ENCODE measurements at regions not wholly inside any gene's neighbourhood (a gene's known extent, or its start where the extent isn't known, plus 50 kb on each side); places are given as distances from the start of the nearest gene placed in this dataset.

DNA sequence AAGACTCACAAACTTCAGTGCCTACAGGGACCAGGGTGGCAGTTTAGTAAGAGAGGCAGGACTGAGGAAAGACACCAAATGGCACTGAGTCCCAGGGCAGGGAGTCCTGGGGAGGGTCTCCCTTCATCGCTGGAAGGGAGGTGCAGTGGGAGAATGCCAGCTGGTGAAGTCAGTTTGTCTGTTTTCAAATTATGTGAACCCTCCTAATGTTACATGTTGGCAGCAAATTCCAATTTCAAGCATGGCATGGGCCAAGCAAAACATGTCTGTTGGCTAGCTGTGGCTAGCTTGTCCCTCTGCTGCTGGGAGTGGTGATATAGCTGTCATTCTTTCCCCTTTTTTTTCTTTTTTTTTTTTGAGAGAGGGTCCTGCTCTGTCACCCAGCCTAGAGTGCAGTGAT, 55.9 kb upstream of the HAAO start:
- CTCF ChIA-PET: interaction anchor here (0.6 kb wide), 1 partner anchor 14 kb away, joined by 4 read pairs; no protein-coding TSS in a partner anchor

DNA sequence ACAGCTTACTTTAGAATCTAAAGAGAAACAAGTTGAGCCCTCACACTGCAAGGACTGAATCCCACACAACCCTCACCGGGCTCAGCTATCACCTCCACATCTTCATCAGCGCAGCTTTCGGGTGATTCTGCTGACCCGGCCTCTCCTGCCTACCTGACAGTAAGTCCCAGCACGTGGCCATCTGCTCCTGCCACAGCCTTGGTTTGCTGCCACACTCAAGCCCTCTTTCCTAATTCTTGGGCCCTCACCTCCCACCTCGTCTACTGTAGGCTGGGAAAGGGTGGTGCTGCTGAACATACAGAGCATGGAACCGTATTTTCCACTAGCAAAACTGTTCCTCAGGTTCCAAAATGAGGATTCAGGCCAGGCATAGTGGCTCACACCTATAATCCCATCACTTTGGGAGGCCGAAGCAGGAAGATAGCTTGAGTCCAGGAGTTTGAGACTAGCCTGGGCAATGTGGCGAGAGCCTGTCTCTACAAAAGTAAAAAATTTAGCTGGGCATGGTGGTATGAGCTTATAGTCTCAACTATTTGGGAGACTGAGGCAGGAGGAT, 55.3 kb upstream of the HAAO start:
- ChIA-PET POLR2A (ENCODE audit: low non-redundant PET) (no interaction called here), CTCF (no interaction called here)
- no peak for DNase-seq (ENCODE audit: low spot score)
- TF ChIP-seq, protein P1, sequence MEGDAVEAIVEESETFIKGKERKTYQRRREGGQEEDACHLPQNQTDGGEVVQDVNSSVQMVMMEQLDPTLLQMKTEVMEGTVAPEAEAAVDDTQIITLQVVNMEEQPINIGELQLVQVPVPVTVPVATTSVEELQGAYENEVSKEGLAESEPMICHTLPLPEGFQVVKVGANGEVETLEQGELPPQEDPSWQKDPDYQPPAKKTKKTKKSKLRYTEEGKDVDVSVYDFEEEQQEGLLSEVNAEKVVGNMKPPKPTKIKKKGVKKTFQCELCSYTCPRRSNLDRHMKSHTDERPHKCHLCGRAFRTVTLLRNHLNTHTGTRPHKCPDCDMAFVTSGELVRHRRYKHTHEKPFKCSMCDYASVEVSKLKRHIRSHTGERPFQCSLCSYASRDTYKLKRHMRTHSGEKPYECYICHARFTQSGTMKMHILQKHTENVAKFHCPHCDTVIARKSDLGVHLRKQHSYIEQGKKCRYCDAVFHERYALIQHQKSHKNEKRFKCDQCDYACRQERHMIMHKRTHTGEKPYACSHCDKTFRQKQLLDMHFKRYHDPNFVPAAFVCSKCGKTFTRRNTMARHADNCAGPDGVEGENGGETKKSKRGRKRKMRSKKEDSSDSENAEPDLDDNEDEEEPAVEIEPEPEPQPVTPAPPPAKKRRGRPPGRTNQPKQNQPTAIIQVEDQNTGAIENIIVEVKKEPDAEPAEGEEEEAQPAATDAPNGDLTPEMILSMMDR (conservative IDR thresholded peaks at IDR 0.05; ENCODE audit: low read depth): no peak
- H3K27ac ChIP-seq: no peak overlapping the region

More for the DNA sequence above, 55.9 kb upstream of the HAAO start:
- no peak for DNase-seq (ENCODE audit: low spot score)
- TF ChIP-seq, protein P1 (conservative IDR thresholded peaks at IDR 0.05; ENCODE audit: low read depth): no peak
- POLR2A ChIA-PET (ENCODE audit: low non-redundant PET): no interaction called here
- no peak overlapping the region for H3K27ac ChIP-seq

DNA sequence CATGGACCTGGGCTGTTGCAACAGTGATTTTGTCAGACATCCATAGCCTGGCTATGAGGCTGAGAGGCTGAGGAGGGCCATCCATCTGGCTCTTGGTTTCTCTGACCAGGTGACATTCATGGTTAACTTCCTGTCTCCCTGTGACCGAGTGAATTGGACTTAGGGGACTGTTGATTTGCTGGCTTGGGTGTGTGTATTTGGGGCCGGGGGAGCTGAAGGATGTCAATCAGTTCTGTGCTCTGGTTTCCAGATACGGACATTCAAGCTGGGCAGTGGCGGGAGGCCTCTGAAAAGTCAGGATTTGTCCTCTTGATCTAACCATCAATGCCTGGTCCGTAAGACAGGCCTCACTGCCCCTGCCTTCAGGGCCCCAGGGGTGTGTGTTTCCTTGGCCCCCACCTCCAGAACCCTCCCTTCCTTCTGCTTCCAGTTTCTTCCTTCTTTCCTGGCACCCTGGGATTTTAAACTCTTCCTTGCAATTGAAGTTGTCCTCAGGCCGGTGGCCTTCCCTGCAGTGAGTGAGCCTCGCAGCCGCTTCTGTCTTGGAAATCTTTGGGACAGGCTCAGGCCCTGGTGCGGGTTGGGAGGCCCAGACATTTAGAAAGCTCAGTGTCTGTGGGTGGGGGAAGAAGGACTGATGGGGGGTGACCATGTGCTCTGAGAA, 54.7 kb upstream of the HAAO start:
- TF ChIP-seq, protein P1 (conservative IDR thresholded peaks at IDR 0.05; ENCODE audit: low read depth): no peak
- ChIA-PET POLR2A (ENCODE audit: low non-redundant PET) (no interaction called here), CTCF (interaction anchor here (0.7 kb wide), 1 partner anchor 130 kb away, joined by 3 read pairs; no protein-coding TSS in a partner anchor)
- H3K27ac ChIP-seq: no peak overlapping the region
- no peak for DNase-seq (ENCODE audit: low spot score)

DNA sequence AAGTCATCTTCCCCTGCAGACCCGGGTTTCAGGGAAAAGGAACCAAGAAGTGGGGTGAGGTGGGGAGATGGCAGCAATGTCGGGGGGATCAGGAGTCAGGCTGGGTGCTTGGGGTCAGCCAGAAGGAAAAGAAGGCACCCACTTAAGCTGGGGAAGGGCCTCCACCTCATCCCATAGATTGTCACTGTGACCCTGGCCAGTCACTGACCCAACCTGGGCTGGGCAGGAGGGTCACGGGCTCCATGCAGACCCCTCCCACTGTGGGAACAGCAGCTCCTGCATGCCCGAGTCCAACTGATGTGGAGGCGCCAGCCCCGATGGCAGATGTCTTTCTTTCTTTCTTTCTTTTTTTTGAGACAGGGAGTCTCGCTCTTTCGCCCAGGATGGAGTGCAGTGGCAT, 53.6 kb upstream of the HAAO start:
- DNase-seq (ENCODE audit: low spot score): no peak
- TF ChIP-seq, protein P1 (conservative IDR thresholded peaks at IDR 0.05; ENCODE audit: low read depth): no peak
- no peak overlapping the region for H3K27ac ChIP-seq
- CTCF ChIA-PET: interaction anchor here (0.9 kb wide), 1 partner anchor 17 kb away, joined by 5 read pairs; no protein-coding TSS in a partner anchor
- POLR2A ChIA-PET (ENCODE audit: low non-redundant PET): no interaction called here

DNA sequence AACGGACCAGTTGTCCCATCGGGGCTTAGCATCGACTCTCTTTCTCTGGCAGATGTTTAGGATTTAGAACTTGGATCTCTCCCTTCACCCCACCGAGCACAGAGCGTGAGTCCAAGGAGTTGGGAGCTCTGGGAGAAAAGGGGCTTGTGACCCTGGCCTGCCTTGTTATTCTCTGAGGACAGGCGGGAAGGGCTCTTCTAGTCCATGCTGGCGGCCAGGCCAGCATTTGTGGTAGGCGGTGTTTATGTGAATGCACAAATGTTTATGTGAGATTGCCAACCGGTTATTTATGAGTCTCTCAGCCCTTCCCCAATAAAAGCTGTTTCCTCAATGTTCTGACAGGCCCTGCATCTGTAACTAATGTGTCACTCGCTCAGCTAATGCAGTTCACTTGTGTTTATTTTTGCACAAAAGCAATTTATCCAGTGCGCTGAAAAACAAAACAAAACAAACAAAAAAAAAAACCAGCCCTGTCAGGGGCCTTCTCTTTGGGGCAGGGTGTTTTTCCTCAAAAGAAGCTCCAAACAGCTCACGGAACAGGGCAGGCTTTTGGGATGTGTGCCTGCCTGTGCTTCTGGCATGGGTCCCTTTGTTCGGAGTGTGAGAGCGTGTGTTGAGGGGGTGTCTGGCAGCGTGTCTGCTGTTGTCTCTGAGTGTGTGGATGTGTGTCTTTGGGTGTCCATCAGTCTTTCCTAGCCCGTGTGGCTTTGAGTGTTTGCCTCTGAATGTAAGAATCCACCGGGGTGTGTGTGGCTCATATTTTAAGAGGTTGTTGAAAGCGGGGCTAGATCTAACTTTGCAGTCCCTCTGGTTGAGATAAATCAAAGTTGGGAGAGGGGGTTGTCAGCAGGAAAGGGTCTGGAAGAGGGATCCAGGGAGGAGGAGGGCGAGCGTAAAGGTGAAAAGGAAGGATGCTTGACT, 52.8 kb upstream of the HAAO start:
- TF ChIP-seq, protein P1 (conservative IDR thresholded peaks at IDR 0.05; ENCODE audit: low read depth): no peak
- POLR2A ChIA-PET (ENCODE audit: low non-redundant PET): no interaction called here
- DNase-seq (ENCODE audit: low spot score): no peak
- no peak overlapping the region; the same call in 1 of the 2 replicates for H3K27ac ChIP-seq
- CTCF ChIA-PET: interaction anchor here (0.9 kb wide), 1 partner anchor 17 kb away, joined by 5 read pairs; no protein-coding TSS in a partner anchor

DNA sequence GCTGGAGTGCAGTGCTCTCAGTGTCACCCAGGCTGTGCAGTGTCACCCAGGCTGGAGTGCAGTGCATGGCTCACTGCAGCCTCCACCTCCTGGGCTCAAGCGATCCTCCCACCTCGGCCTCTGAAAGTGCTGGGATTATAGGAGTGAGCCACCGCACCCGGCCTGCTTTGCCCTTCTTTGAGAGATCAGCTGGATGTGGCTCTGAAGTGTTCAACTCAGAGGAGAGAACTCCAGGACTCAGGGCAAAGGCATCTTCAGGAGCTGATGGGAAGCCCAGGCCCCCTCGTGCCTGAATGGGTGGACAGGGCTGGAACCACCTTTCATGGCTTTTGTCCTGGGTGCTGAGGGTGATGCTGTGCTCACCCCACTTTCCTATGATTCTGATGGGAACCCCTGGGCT, 52.0 kb upstream of the HAAO start:
- ChIA-PET CTCF (no interaction called here), POLR2A (ENCODE audit: low non-redundant PET) (no interaction called here)
- no peak overlapping the region for H3K27ac ChIP-seq
- TF ChIP-seq, protein P1 (conservative IDR thresholded peaks at IDR 0.05; ENCODE audit: low read depth): no peak
- DNase-seq (ENCODE audit: low spot score): no peak

Data from RWPE1 (cell line).